GM06990 (cell line): ENCODE measurements at regions not wholly inside any gene's neighbourhood (a gene's known extent, or its start where the extent isn't known, plus 50 kb on each side); places are given as distances from the start of the nearest gene placed in this dataset.

Source experiments
- DNase-seq: peaks from one replicate; pipeline ENCODE4 v3.0.0-alpha.2; 2011; ENCODE audit not compliant: insufficient read length; ENCODE audit errors: extremely low read depth
- H3K27me3 ChIP-seq: replicated peaks from 2 replicates; pipeline ENCODE4 v1.6.0; 2011; ENCODE audit warnings: low read length; ENCODE audit not compliant: control insufficient read depth, insufficient read depth
- H3K36me3 ChIP-seq: 2 replicates; pipeline ENCODE4 v1.5.1; 2011; ENCODE audit warnings: low read length; ENCODE audit not compliant: control insufficient read depth, insufficient read depth
- H3K4me3 ChIP-seq: replicated peaks from 2 replicates; pipeline ENCODE4 v1.5.1; 2011; ENCODE audit warnings: low read depth, mild to moderate bottlenecking, control low read depth, low read length
- CTCF ChIP-seq: IDR thresholded peaks from 2 replicates; pipeline ENCODE4 v1.5.1; 2011; ENCODE audit warnings: low read length, control low read depth, mild to moderate bottlenecking, inconsistent platforms; ENCODE audit not compliant: insufficient read depth, poor library complexity, severe bottlenecking

- Histone ChIP-seq H3K36me3 (no peaks in the 10 kb centered on the region), H3K27me3 (no peaks in the 10 kb centered on the region), H3K4me3 (no peak overlapping the region)
- no peak for TF ChIP-seq CTCF
- no peak for DNase-seq
Measured at GRCh38 chr18:10319914-10320600, 134.4 kb upstream of the APCDD1 start.

- no peak for TF ChIP-seq CTCF
- no peak overlapping the region for H3K4me3 ChIP-seq
- no peaks in the 10 kb centered on the region for H3K27me3 ChIP-seq
Measured at GRCh38 chr18:10320791-10321190, 133.6 kb upstream of the APCDD1 start.

GRCh38 chr18:10321576-10321975 lies 132.9 kb upstream of the APCDD1 start:
- Histone ChIP-seq H3K27me3 (no peaks in the 10 kb centered on the region), H3K4me3 (no peak overlapping the region), H3K36me3 (no peaks in the 10 kb centered on the region)
- TF ChIP-seq CTCF, result no peak
- DNase-seq, result no peak

More at GRCh38 chr18:10320791-10321190, 133.6 kb upstream of the APCDD1 start:
- no peaks in the 10 kb centered on the region for H3K36me3 ChIP-seq
- no peak for DNase-seq

- Histone ChIP-seq H3K36me3 (no peaks in the 10 kb centered on the region), H3K27me3 (no peaks in the 10 kb centered on the region), H3K4me3 (no peak overlapping the region)
- no peak for DNase-seq
- TF ChIP-seq CTCF, result no peak
Measured at GRCh38 chr18:10322004-10322403, 132.4 kb upstream of the APCDD1 start.

GRCh38 chr18:10322435-10322834 lies 132.0 kb upstream of the APCDD1 start:
- DNase-seq, result no peak
- Histone ChIP-seq H3K27me3 (no peaks in the 10 kb centered on the region), H3K4me3 (no peak overlapping the region), H3K36me3 (no peaks in the 10 kb centered on the region)
- no peak for TF ChIP-seq CTCF

GRCh38 chr18:10329101-10329500 lies 125.3 kb upstream of the APCDD1 start:
- TF ChIP-seq CTCF, result no peak
- DNase-seq, result no peak
- H3K36me3 ChIP-seq, result no peaks in the 10 kb centered on the region
- H3K4me3 ChIP-seq, result no peak overlapping the region
- H3K27me3 ChIP-seq, result no peaks in the 10 kb centered on the region
